ENCODE measurements at regions not wholly inside any gene's neighbourhood (a gene's known extent, or its start where the extent isn't known, plus 50 kb on each side); places are given as distances from the start of the nearest gene placed in this dataset.

- H3K4me3 Mint-ChIP-seq (ENCODE audit: low read depth, unreplicated experiment): no peak overlapping the region
- no peaks in the 10 kb centered on the region for H3K36me3 Mint-ChIP-seq (ENCODE audit: insufficient read depth, unreplicated experiment)
- peaks cover 83% of the 10 kb centered on the region for H3K27me3 Mint-ChIP-seq (ENCODE audit: unreplicated experiment)
- intact Hi-C loops (cut with micrococcal nuclease; ENCODE audit: unreplicated experiment): no loop called here
- peaks cover 3% of the 10 kb centered on the region for H3K9me3 Mint-ChIP-seq (ENCODE audit: low read depth, unreplicated experiment)
- DNase-seq: no peak
- CTCF ChIA-PET: no interaction called here
- TF ChIP-seq CTCF (IDR thresholded peaks at IDR 0.05; ENCODE audit: unreplicated experiment): no peak
- H3K27ac Mint-ChIP-seq (ENCODE audit: unreplicated experiment): no peak overlapping the region
- BruUV-seq (replicated peaks): no TSS peak
- no peaks in the 10 kb centered on the region for H3K4me1 Mint-ChIP-seq (ENCODE audit: low read depth, unreplicated experiment)
Observed at GRCh38 chr15:68512598-68512997, 66.2 kb upstream of the CORO2B start.

- DNase-seq: no peak
- no peaks in the 10 kb centered on the region for H3K4me1 Mint-ChIP-seq (ENCODE audit: low read depth, unreplicated experiment)
- intact Hi-C loops (cut with micrococcal nuclease; ENCODE audit: unreplicated experiment): no loop called here
- H3K4me3 Mint-ChIP-seq (ENCODE audit: low read depth, unreplicated experiment): no peak overlapping the region
- CTCF ChIA-PET: interaction anchor here (0.7 kb wide), 1 partner anchor 158 kb away, joined by 3 read pairs; no protein-coding TSS in a partner anchor
- no TSS peak for BruUV-seq (replicated peaks)
- no peak overlapping the region for H3K27ac Mint-ChIP-seq (ENCODE audit: unreplicated experiment)
- H3K9me3 Mint-ChIP-seq (ENCODE audit: low read depth, unreplicated experiment): peaks cover 3% of the 10 kb centered on the region
- H3K27me3 Mint-ChIP-seq (ENCODE audit: unreplicated experiment): peaks cover 91% of the 10 kb centered on the region
- no peak for TF ChIP-seq CTCF (IDR thresholded peaks at IDR 0.05; ENCODE audit: unreplicated experiment)
- no peaks in the 10 kb centered on the region for H3K36me3 Mint-ChIP-seq (ENCODE audit: insufficient read depth, unreplicated experiment)
Observed at GRCh38 chr15:68515371-68516095, 63.3 kb upstream of the CORO2B start.

GRCh38 chr15:68517285-68517761 lies 61.5 kb upstream of the CORO2B start:
- H3K27me3 Mint-ChIP-seq (ENCODE audit: unreplicated experiment): peaks cover 91% of the 10 kb centered on the region
- no peak for TF ChIP-seq CTCF (IDR thresholded peaks at IDR 0.05; ENCODE audit: unreplicated experiment)
- no peak overlapping the region for H3K4me3 Mint-ChIP-seq (ENCODE audit: low read depth, unreplicated experiment)
- CTCF ChIA-PET: interaction anchor here (1.1 kb wide), 1 partner anchor 9 kb away, joined by 3 read pairs; no protein-coding TSS in a partner anchor
- no TSS peak for BruUV-seq (replicated peaks)
- peaks cover 3% of the 10 kb centered on the region for H3K9me3 Mint-ChIP-seq (ENCODE audit: low read depth, unreplicated experiment)
- no peaks in the 10 kb centered on the region for H3K36me3 Mint-ChIP-seq (ENCODE audit: insufficient read depth, unreplicated experiment)
- H3K4me1 Mint-ChIP-seq (ENCODE audit: low read depth, unreplicated experiment): no peaks in the 10 kb centered on the region
- no peak overlapping the region for H3K27ac Mint-ChIP-seq (ENCODE audit: unreplicated experiment)
- DNase-seq: no peak
- intact Hi-C loops (cut with micrococcal nuclease; ENCODE audit: unreplicated experiment): no loop called here

GRCh38 chr15:68518046-68518445 lies 60.7 kb upstream of the CORO2B start:
- DNase-seq: no peak
- H3K27ac Mint-ChIP-seq (ENCODE audit: unreplicated experiment): no peak overlapping the region
- H3K4me3 Mint-ChIP-seq (ENCODE audit: low read depth, unreplicated experiment): no peak overlapping the region
- H3K4me1 Mint-ChIP-seq (ENCODE audit: low read depth, unreplicated experiment): no peaks in the 10 kb centered on the region
- peaks cover 3% of the 10 kb centered on the region for H3K9me3 Mint-ChIP-seq (ENCODE audit: low read depth, unreplicated experiment)
- CTCF ChIA-PET: interaction anchor here (1.1 kb wide), 1 partner anchor 8 kb away, joined by 3 read pairs; no protein-coding TSS in a partner anchor
- no peaks in the 10 kb centered on the region for H3K36me3 Mint-ChIP-seq (ENCODE audit: insufficient read depth, unreplicated experiment)
- intact Hi-C loops (cut with micrococcal nuclease; ENCODE audit: unreplicated experiment): no loop called here
- no TSS peak for BruUV-seq (replicated peaks)
- TF ChIP-seq CTCF (IDR thresholded peaks at IDR 0.05; ENCODE audit: unreplicated experiment): no peak
- H3K27me3 Mint-ChIP-seq (ENCODE audit: unreplicated experiment): peaks cover 91% of the 10 kb centered on the region

All from Calu3 (cell line).